ENCODE measurements at regions not wholly inside any gene's neighbourhood (a gene's known extent, or its start where the extent isn't known, plus 50 kb on each side); places are given as distances from the start of the nearest gene placed in this dataset.

- H3K36me3 ChIP-seq (ENCODE audit: control insufficient read depth in 4 of 4, insufficient read depth in 3 of 4, low read depth in 1 of 4, low read length in 3 of 4) = no peaks in the 10 kb centered on the region
- TF ChIP-seq SP1 (IDR thresholded peaks at IDR 0.05) = no peak
- TF ChIP-seq HNF4A (conservative IDR thresholded peaks at IDR 0.05) = no peak
- no peak for TF ChIP-seq RXRA (IDR thresholded peaks at IDR 0.05)
- TF ChIP-seq CTCF (IDR thresholded peaks at IDR 0.05; ENCODE audit: low read depth, low read length, missing input control) = no peak
- TF ChIP-seq JUND (IDR thresholded peaks at IDR 0.05) = no peak
- TF ChIP-seq ATF3 (IDR thresholded peaks at IDR 0.05) = no peak
- TF ChIP-seq NR2F2 (IDR thresholded peaks at IDR 0.05) = no peak
- no peak overlapping the region for H3K4me3 ChIP-seq (ENCODE audit: low read depth in 1 of 3, low read length in 3 of 3)
- WGBS = 65% methylated on average over 3 of the region's 3 CpGs
- H3K27me3 ChIP-seq (ENCODE audit: control insufficient read depth in 4 of 4, insufficient read depth in 4 of 4, low read length in 3 of 4) = peaks cover 0 to 2% (median 0%) of the 10 kb centered on the region in 4 donors
- no peak for DNase-seq (ENCODE audit: low spot score)
- no peak overlapping the region for H3K27ac ChIP-seq (ENCODE audit: low read depth in 1 of 2, low read length in 2 of 2)
- H3K9ac ChIP-seq (ENCODE audit: low read depth in 1 of 2, low read length in 2 of 2) = no peak overlapping the region
- peaks cover 0 to 3% (median 0%) of the 10 kb centered on the region in 4 donors for H3K4me1 ChIP-seq (ENCODE audit: control insufficient read depth in 4 of 4, insufficient read depth in 4 of 4, low read length in 3 of 4)
- no peaks in the 10 kb centered on the region for H3K9me3 ChIP-seq (ENCODE audit: control insufficient read depth in 4 of 4, low read length in 3 of 4)
Measured at GRCh38 chr5:82863266-82863665, 213.9 kb downstream of the TMEM167A start.

GRCh38 chr5:82862711-82863110, 214.5 kb downstream of the TMEM167A start:
- Histone ChIP-seq H3K4me3 (ENCODE audit: low read depth in 1 of 3, low read length in 3 of 3) (no peak overlapping the region), H3K9ac (ENCODE audit: low read depth in 1 of 2, low read length in 2 of 2) (no peak overlapping the region), H3K27ac (ENCODE audit: low read depth in 1 of 2, low read length in 2 of 2) (no peak overlapping the region), H3K4me1 (ENCODE audit: control insufficient read depth in 4 of 4, insufficient read depth in 4 of 4, low read length in 3 of 4) (peaks cover 0 to 3% (median 0%) of the 10 kb centered on the region in 4 donors), H3K36me3 (ENCODE audit: control insufficient read depth in 4 of 4, insufficient read depth in 3 of 4, low read depth in 1 of 4, low read length in 3 of 4) (no peaks in the 10 kb centered on the region), H3K27me3 (ENCODE audit: control insufficient read depth in 4 of 4, insufficient read depth in 4 of 4, low read length in 3 of 4) (peaks cover 0 to 2% (median 0%) of the 10 kb centered on the region in 4 donors), H3K9me3 (ENCODE audit: control insufficient read depth in 4 of 4, low read length in 3 of 4) (no peaks in the 10 kb centered on the region)
- WGBS = 75% methylated on average over 4 of the region's 4 CpGs
- no peak for TF ChIP-seq SP1 (IDR thresholded peaks at IDR 0.05)
- no peak for TF ChIP-seq GABPA (IDR thresholded peaks at IDR 0.05 in 1 of 2, conservative IDR thresholded peaks at IDR 0.05 in 1 of 2)
- TF ChIP-seq TAF1 (conservative IDR thresholded peaks at IDR 0.05) = no peak
- no peak for TF ChIP-seq YY1 (IDR thresholded peaks at IDR 0.05)
- no peak for TF ChIP-seq HNF4A (conservative IDR thresholded peaks at IDR 0.05)
- no peak for TF ChIP-seq FOXA1 (IDR thresholded peaks at IDR 0.05)
- no peak for TF ChIP-seq ATF3 (IDR thresholded peaks at IDR 0.05)
- TF ChIP-seq MAX (IDR thresholded peaks at IDR 0.05) = no peak
- no peak for TF ChIP-seq RAD21 (IDR thresholded peaks at IDR 0.05)
- TF ChIP-seq JUND (IDR thresholded peaks at IDR 0.05) = no peak
- no peak for DNase-seq (ENCODE audit: low spot score)

GRCh38 chr5:82862261-82862660, 214.9 kb downstream of the TMEM167A start:
- Histone ChIP-seq H3K36me3 (ENCODE audit: control insufficient read depth in 4 of 4, insufficient read depth in 3 of 4, low read depth in 1 of 4, low read length in 3 of 4) (no peaks in the 10 kb centered on the region), H3K27ac (ENCODE audit: low read depth in 1 of 2, low read length in 2 of 2) (no peak overlapping the region), H3K4me1 (ENCODE audit: control insufficient read depth in 4 of 4, insufficient read depth in 4 of 4, low read length in 3 of 4) (peaks cover 0 to 3% (median 0%) of the 10 kb centered on the region in 4 donors), H3K9ac (ENCODE audit: low read depth in 1 of 2, low read length in 2 of 2) (no peak overlapping the region), H3K4me3 (ENCODE audit: low read depth in 1 of 3, low read length in 3 of 3) (no peak overlapping the region), H3K9me3 (ENCODE audit: control insufficient read depth in 4 of 4, low read length in 3 of 4) (no peaks in the 10 kb centered on the region), H3K27me3 (ENCODE audit: control insufficient read depth in 4 of 4, insufficient read depth in 4 of 4, low read length in 3 of 4) (peaks cover 0 to 2% (median 0%) of the 10 kb centered on the region in 4 donors)
- DNase-seq (ENCODE audit: low spot score) = no peak
- WGBS = 84% methylated on average over 4 of the region's 4 CpGs
- TF ChIP-seq REST (IDR thresholded peaks at IDR 0.05) = no peak
- no peak for TF ChIP-seq TAF1 (conservative IDR thresholded peaks at IDR 0.05)
- TF ChIP-seq CTCF (IDR thresholded peaks at IDR 0.05; ENCODE audit: low read depth, low read length, missing input control) = no peak
- TF ChIP-seq EGR1 (IDR thresholded peaks at IDR 0.05; ENCODE audit: low read depth in 2 of 2) = no peak
- TF ChIP-seq ZBTB33 (IDR thresholded peaks at IDR 0.05) = no peak
- no peak for TF ChIP-seq NR2F2 (IDR thresholded peaks at IDR 0.05)
